ENCODE measurements at regions not wholly inside any gene's neighbourhood (a gene's known extent, or its start where the extent isn't known, plus 50 kb on each side); places are given as distances from the start of the nearest gene placed in this dataset.

GRCh38 chr1:55893155-55893554 lies 678.0 kb upstream of the USP24 start:
- Histone ChIP-seq H3K4me2 (replicated peaks; ENCODE audit: extremely low read depth, low read length, poor library complexity, severe bottlenecking) (no peak overlapping the region), H4K20me1 (ENCODE audit: insufficient read depth, low read length) (no peaks in the 10 kb centered on the region), H3K4me1 (ENCODE audit: control insufficient read depth in 1 of 2, insufficient read depth in 2 of 2, low read length in 2 of 2) (no peaks in the 10 kb centered on the region), H3K79me2 (ENCODE audit: insufficient read depth, low read length) (no peaks in the 10 kb centered on the region), H2AFZ (ENCODE audit: insufficient read depth, low read depth, low read length, poor library complexity, severe bottlenecking) (no peak overlapping the region), H3K36me3 (replicated peaks in 1 of 2; ENCODE audit: control insufficient read depth in 1 of 2, insufficient read depth in 2 of 2, low read length in 2 of 2) (no peaks in the 10 kb centered on the region), H3K4me3 (replicated peaks in 1 of 3; ENCODE audit: low read depth in 2 of 3, low read length in 3 of 3) (no peak overlapping the region), H3K9ac (ENCODE audit: insufficient read depth, low read length, poor library complexity, severe bottlenecking) (no peak overlapping the region), H3K27ac (ENCODE audit: low read depth in 1 of 2, low read length in 2 of 2) (no peak overlapping the region), H3K9me3 (replicated peaks in 1 of 2; ENCODE audit: control insufficient read depth in 1 of 2, insufficient read depth in 1 of 2, low read length in 2 of 2) (no peaks in the 10 kb centered on the region), H3K27me3 (ENCODE audit: control insufficient read depth in 2 of 2, insufficient read depth in 2 of 2, low read length in 2 of 2) (no peaks in the 10 kb centered on the region)
- Mint-ChIP-seq H3K9me3 (peaks cover 0 to 7% (median 2%) of the 10 kb centered on the region in 7 donors), H3K27me3 (ENCODE audit: low read depth in 3 of 3) (peaks cover 0 to 1% (median 0%) of the 10 kb centered on the region in 3 donors), H3K36me3 (no peaks in the 10 kb centered on the region), H3K4me3 (no peak overlapping the region), H3K4me1 (no peaks in the 10 kb centered on the region), H3K27ac (no peak overlapping the region)
- no peak for TF ChIP-seq CTCF (IDR thresholded peaks at IDR 0.05)
- WGBS (ENCODE audit: insufficient coverage), result 72% methylated on average over 2 of the region's 2 CpGs
- no peak for DNase-seq
- intact Hi-C loops (cut with micrococcal nuclease), result no loop called here

- Histone ChIP-seq H3K9ac (ENCODE audit: insufficient read depth, low read length, poor library complexity, severe bottlenecking) (no peak overlapping the region), H3K36me3 (replicated peaks in 1 of 2; ENCODE audit: control insufficient read depth in 1 of 2, insufficient read depth in 2 of 2, low read length in 2 of 2) (no peaks in the 10 kb centered on the region), H3K27ac (ENCODE audit: low read depth in 1 of 2, low read length in 2 of 2) (no peak overlapping the region), H4K20me1 (ENCODE audit: insufficient read depth, low read length) (no peaks in the 10 kb centered on the region), H3K4me3 (replicated peaks in 1 of 3; ENCODE audit: low read depth in 2 of 3, low read length in 3 of 3) (no peak overlapping the region), H3K4me1 (ENCODE audit: control insufficient read depth in 1 of 2, insufficient read depth in 2 of 2, low read length in 2 of 2) (no peaks in the 10 kb centered on the region), H3K9me3 (replicated peaks in 1 of 2; ENCODE audit: control insufficient read depth in 1 of 2, insufficient read depth in 1 of 2, low read length in 2 of 2) (no peaks in the 10 kb centered on the region), H3K4me2 (replicated peaks; ENCODE audit: extremely low read depth, low read length, poor library complexity, severe bottlenecking) (no peak overlapping the region), H2AFZ (ENCODE audit: insufficient read depth, low read depth, low read length, poor library complexity, severe bottlenecking) (no peak overlapping the region), H3K27me3 (ENCODE audit: control insufficient read depth in 2 of 2, insufficient read depth in 2 of 2, low read length in 2 of 2) (no peaks in the 10 kb centered on the region), H3K79me2 (ENCODE audit: insufficient read depth, low read length) (no peaks in the 10 kb centered on the region)
- Mint-ChIP-seq H3K4me1 (no peaks in the 10 kb centered on the region), H3K27me3 (ENCODE audit: low read depth in 3 of 3) (peaks cover 0 to 2% (median 1%) of the 10 kb centered on the region in 3 donors), H3K36me3 (no peaks in the 10 kb centered on the region), H3K9me3 (peaks cover 0 to 7% (median 2%) of the 10 kb centered on the region in 7 donors), H3K4me3 (no peak overlapping the region), H3K27ac (no peak overlapping the region)
- no peak for DNase-seq
- intact Hi-C loops (cut with micrococcal nuclease), result no loop called here
- no CpG with 5 or more reads among the region's 3 CpGs for WGBS (ENCODE audit: insufficient coverage)
- TF ChIP-seq CTCF (IDR thresholded peaks at IDR 0.05), result no peak
Observed at GRCh38 chr1:55888685-55889317, 673.6 kb upstream of the USP24 start.

All from CD14-positive monocyte (primary cell).